PC-3 (cell line): ENCODE measurements at regions not wholly inside any gene's neighbourhood (a gene's known extent, or its start where the extent isn't known, plus 50 kb on each side); places are given as distances from the start of the nearest gene placed in this dataset.

ENCODE experiments used
- EZH2phosphoT487 ChIP-seq: fragments of 300-600 bp; sonication (generic); IDR thresholded peaks from 2 replicates; pipeline ENCODE4 v1.6.1; 2018; ENCODE audit warnings: mild to moderate bottlenecking, antibody characterized with exemption, low read length, borderline replicate concordance
- TF ChIP-seq, protein P1 (sequence below): fragments of 300-600 bp; sonication (generic); conservative IDR thresholded peaks from 2 replicates; pipeline ENCODE4 v1.5.1; 2017; ENCODE audit warnings: antibody characterized with exemption, low read depth, mild to moderate bottlenecking, low read length

DNA sequence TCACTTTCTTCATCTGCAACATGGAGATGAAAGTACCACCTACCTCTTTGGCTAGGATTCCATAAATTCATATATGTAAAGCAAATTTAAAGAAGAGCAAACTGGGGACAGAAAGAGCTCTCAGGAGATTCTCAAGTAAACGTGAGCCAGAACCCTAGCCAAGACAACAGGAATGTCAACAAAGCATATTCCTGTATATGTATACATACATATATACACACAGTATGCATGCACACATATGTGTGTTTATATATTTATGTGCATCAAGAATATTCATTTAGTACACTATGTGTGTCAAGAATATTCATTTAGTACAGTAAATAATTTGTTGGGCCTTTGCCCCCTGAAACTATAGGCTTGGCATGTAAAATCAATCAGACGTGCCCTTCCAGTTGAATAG is 574.4 kb upstream of the KLHL29 start:
- no peak for TF ChIP-seq EZH2phosphoT487
- TF ChIP-seq, protein P1, sequence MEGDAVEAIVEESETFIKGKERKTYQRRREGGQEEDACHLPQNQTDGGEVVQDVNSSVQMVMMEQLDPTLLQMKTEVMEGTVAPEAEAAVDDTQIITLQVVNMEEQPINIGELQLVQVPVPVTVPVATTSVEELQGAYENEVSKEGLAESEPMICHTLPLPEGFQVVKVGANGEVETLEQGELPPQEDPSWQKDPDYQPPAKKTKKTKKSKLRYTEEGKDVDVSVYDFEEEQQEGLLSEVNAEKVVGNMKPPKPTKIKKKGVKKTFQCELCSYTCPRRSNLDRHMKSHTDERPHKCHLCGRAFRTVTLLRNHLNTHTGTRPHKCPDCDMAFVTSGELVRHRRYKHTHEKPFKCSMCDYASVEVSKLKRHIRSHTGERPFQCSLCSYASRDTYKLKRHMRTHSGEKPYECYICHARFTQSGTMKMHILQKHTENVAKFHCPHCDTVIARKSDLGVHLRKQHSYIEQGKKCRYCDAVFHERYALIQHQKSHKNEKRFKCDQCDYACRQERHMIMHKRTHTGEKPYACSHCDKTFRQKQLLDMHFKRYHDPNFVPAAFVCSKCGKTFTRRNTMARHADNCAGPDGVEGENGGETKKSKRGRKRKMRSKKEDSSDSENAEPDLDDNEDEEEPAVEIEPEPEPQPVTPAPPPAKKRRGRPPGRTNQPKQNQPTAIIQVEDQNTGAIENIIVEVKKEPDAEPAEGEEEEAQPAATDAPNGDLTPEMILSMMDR = no peak
